ENCODE measurements at regions not wholly inside any gene's neighbourhood (a gene's known extent, or its start where the extent isn't known, plus 50 kb on each side); places are given as distances from the start of the nearest gene placed in this dataset.

- RAD21 ChIA-PET (ENCODE audit: low non-redundant PET in 1 of 2, low total read pairs in 2 of 2, uncharacterized antibody in 2 of 2, unreplicated experiment in 2 of 2), result no interaction called here
- no peaks in the 10 kb centered on the region for H3K9me2 ChIP-seq (ENCODE audit: insufficient read depth)
Observed at GRCh38 chr2:241945803-241946202, 76.3 kb downstream of the RTP5 start.

GRCh38 chr2:241946306-241947003 lies 76.9 kb downstream of the RTP5 start:
- H3K4me2 ChIP-seq (ENCODE audit: low read length), result no peak overlapping the region
- H3K4me1 ChIP-seq (ENCODE audit: control insufficient read depth in 1 of 2, insufficient read depth in 2 of 2, low read length in 2 of 2), result no peaks in the 10 kb centered on the region
- intact Hi-C loops (cut with micrococcal nuclease), result no loop called here
- no peaks in the 10 kb centered on the region for H4K20me1 ChIP-seq (ENCODE audit: insufficient read depth)
- H3K9ac ChIP-seq (ENCODE audit: low read length), result no peak overlapping the region
- ATAC-seq (no peak), DNase-seq (ENCODE audit: low read depth, low spot score) (no peak)
- CTCF ChIA-PET, result no interaction called here
- H3K9me2 ChIP-seq (ENCODE audit: insufficient read depth), result no peaks in the 10 kb centered on the region
- no peak for TF ChIP-seq EGR1 (IDR thresholded peaks at IDR 0.05; ENCODE audit: low read depth)
- TF ChIP-seq CBX3 (IDR thresholded peaks at IDR 0.05; ENCODE audit: low read depth), result no peak
- no peak for TF ChIP-seq CEBPB (IDR thresholded peaks at IDR 0.05; ENCODE audit: low read depth)
- no peak for TF ChIP-seq MAX (IDR thresholded peaks at IDR 0.05)
- no peak for TF ChIP-seq YY1 (IDR thresholded peaks at IDR 0.05; ENCODE audit: extremely low read depth, insufficient replicate concordance, low read depth, low read length)
- TF ChIP-seq FOSL1 (IDR thresholded peaks at IDR 0.05; ENCODE audit: low read depth), result no peak
- TF ChIP-seq ELF1 (IDR thresholded peaks at IDR 0.05; ENCODE audit: borderline replicate concordance, low read depth), result no peak
- no peak for TF ChIP-seq POLR2A (IDR thresholded peaks at IDR 0.05; ENCODE audit: borderline replicate concordance, extremely low read depth, insufficient read depth, insufficient read length)
- TF ChIP-seq SRF (IDR thresholded peaks at IDR 0.05; ENCODE audit: low read depth), result no peak
- no peak for TF ChIP-seq ZNF274 (IDR thresholded peaks at IDR 0.05; ENCODE audit: low read depth, low read length)
- TF ChIP-seq EZH2phosphoT487 (IDR thresholded peaks at IDR 0.05; ENCODE audit: borderline replicate concordance), result no peak
- no peak for TF ChIP-seq ATF3 (IDR thresholded peaks at IDR 0.05)
- TF ChIP-seq JUND (IDR thresholded peaks at IDR 0.05), result no peak
- TF ChIP-seq EZH2 (IDR thresholded peaks at IDR 0.05), result no peak
- no peaks in the 10 kb centered on the region for H3K9me3 ChIP-seq (ENCODE audit: control insufficient read depth in 1 of 2, insufficient read depth in 1 of 2, low read depth in 1 of 2, low read length in 2 of 2)
- POLR2A ChIA-PET, result no interaction called here
- H3K27me3 ChIP-seq (ENCODE audit: insufficient read depth, low read length), result no peaks in the 10 kb centered on the region
- RAD21 ChIA-PET (ENCODE audit: low non-redundant PET in 1 of 2, low total read pairs in 2 of 2, uncharacterized antibody in 2 of 2, unreplicated experiment in 2 of 2), result no interaction called here
- no peaks in the 10 kb centered on the region for H3K79me2 ChIP-seq (ENCODE audit: insufficient read depth, low read length)
- no peak overlapping the region for H2AFZ ChIP-seq (ENCODE audit: low read depth, low read length, poor library complexity, severe bottlenecking)
- BruUV-seq (replicated peaks), result no TSS peak
- no peaks in the 10 kb centered on the region for H3K36me3 ChIP-seq (ENCODE audit: control insufficient read depth in 1 of 2, insufficient read depth in 2 of 2, low read length in 2 of 2)
- H3K27ac ChIP-seq (ENCODE audit: low read depth, low read length), result no peak overlapping the region
- H3K4me3 ChIP-seq (replicated peaks in 1 of 2; ENCODE audit: low read depth in 1 of 2, low read length in 2 of 2), result no peak overlapping the region

More at GRCh38 chr2:241945803-241946202, 76.3 kb downstream of the RTP5 start:
- Histone ChIP-seq H3K9me3 (ENCODE audit: control insufficient read depth in 1 of 2, insufficient read depth in 1 of 2, low read depth in 1 of 2, low read length in 2 of 2) (no peaks in the 10 kb centered on the region), H3K4me3 (replicated peaks in 1 of 2; ENCODE audit: low read depth in 1 of 2, low read length in 2 of 2) (no peak overlapping the region), H4K20me1 (ENCODE audit: insufficient read depth) (no peaks in the 10 kb centered on the region), H3K36me3 (ENCODE audit: control insufficient read depth in 1 of 2, insufficient read depth in 2 of 2, low read length in 2 of 2) (no peaks in the 10 kb centered on the region), H3K4me2 (ENCODE audit: low read length) (no peak overlapping the region), H3K27me3 (ENCODE audit: insufficient read depth, low read length) (no peaks in the 10 kb centered on the region), H2AFZ (ENCODE audit: low read depth, low read length, poor library complexity, severe bottlenecking) (no peak overlapping the region), H3K79me2 (ENCODE audit: insufficient read depth, low read length) (no peaks in the 10 kb centered on the region), H3K27ac (ENCODE audit: low read depth, low read length) (no peak overlapping the region), H3K4me1 (ENCODE audit: control insufficient read depth in 1 of 2, insufficient read depth in 2 of 2, low read length in 2 of 2) (no peaks in the 10 kb centered on the region), H3K9ac (ENCODE audit: low read length) (no peak overlapping the region)
- BruUV-seq (replicated peaks), result no TSS peak
- intact Hi-C loops (cut with micrococcal nuclease), result no loop called here
- DNase-seq (ENCODE audit: low read depth, low spot score), result no peak
- ATAC-seq, result no peak
- POLR2A ChIA-PET, result no interaction called here
- CTCF ChIA-PET, result no interaction called here
- no peak for TF ChIP-seq YY1 (IDR thresholded peaks at IDR 0.05; ENCODE audit: extremely low read depth, insufficient replicate concordance, low read depth, low read length)
- TF ChIP-seq POLR2AphosphoS5 (IDR thresholded peaks at IDR 0.05; ENCODE audit: low read depth, low read length), result no peak
- TF ChIP-seq SRF (IDR thresholded peaks at IDR 0.05; ENCODE audit: low read depth), result no peak
- no peak for TF ChIP-seq EGR1 (IDR thresholded peaks at IDR 0.05; ENCODE audit: low read depth)
- no peak for TF ChIP-seq SP1 (IDR thresholded peaks at IDR 0.05; ENCODE audit: low read depth)
